HepG2 (cell line): ENCODE measurements at regions not wholly inside any gene's neighbourhood (a gene's known extent, or its start where the extent isn't known, plus 50 kb on each side); places are given as distances from the start of the nearest gene placed in this dataset.

Experiments
- CTCF ChIP-seq: sonication (generic); formaldehyde crosslinking; IDR thresholded peaks from 2 replicates; pipeline ENCODE4 v1.5.0; 2020; ENCODE audit warnings: mild to moderate bottlenecking, missing genetic modification reagents, moderate library complexity
- ETS1 ChIP-seq: sonication (generic); formaldehyde crosslinking; IDR thresholded peaks from 2 replicates; pipeline ENCODE4 v1.4.0; 2020; ENCODE audit warnings: missing genetic modification reagents
- FOXJ3 ChIP-seq: sonication (generic); formaldehyde crosslinking; IDR thresholded peaks from 2 replicates; pipeline ENCODE4 v1.4.0; 2020; ENCODE audit warnings: missing genetic modification reagents, mild to moderate bottlenecking, borderline replicate concordance
- POLR2A ChIP-seq, 2 experiments: IDR thresholded peaks; 2 replicates each; pipeline ENCODE4 v1.6.1; 2011; ENCODE audit warnings: low read depth in 2 of 2, low read length in 2 of 2, mild to moderate bottlenecking in 1 of 2, moderate library complexity in 1 of 2; ENCODE audit not compliant: insufficient read depth in 1 of 2
- SNRNP70 ChIP-seq: fragments of 200-400 bp; formaldehyde crosslinking; IDR thresholded peaks from 2 replicates; pipeline ENCODE4 v1.6.1; 2017; ENCODE audit warnings: mild to moderate bottlenecking, low read depth, low read length, moderate library complexity
- TF ChIP-seq, protein P1 (sequence below): sonication (generic); formaldehyde crosslinking; IDR thresholded peaks from 2 replicates; pipeline ENCODE4 v1.4.0; 2020; ENCODE audit warnings: missing genetic modification reagents

- no peak for TF ChIP-seq FOXJ3
- no peak for TF ChIP-seq POLR2A (IDR thresholded peaks at IDR 0.05; ENCODE audit: insufficient read depth in 1 of 2, low read depth in 2 of 2, low read length in 2 of 2)
- TF ChIP-seq CTCF (CRISPR knock-in tag), result no peak
- TF ChIP-seq, protein P1, sequence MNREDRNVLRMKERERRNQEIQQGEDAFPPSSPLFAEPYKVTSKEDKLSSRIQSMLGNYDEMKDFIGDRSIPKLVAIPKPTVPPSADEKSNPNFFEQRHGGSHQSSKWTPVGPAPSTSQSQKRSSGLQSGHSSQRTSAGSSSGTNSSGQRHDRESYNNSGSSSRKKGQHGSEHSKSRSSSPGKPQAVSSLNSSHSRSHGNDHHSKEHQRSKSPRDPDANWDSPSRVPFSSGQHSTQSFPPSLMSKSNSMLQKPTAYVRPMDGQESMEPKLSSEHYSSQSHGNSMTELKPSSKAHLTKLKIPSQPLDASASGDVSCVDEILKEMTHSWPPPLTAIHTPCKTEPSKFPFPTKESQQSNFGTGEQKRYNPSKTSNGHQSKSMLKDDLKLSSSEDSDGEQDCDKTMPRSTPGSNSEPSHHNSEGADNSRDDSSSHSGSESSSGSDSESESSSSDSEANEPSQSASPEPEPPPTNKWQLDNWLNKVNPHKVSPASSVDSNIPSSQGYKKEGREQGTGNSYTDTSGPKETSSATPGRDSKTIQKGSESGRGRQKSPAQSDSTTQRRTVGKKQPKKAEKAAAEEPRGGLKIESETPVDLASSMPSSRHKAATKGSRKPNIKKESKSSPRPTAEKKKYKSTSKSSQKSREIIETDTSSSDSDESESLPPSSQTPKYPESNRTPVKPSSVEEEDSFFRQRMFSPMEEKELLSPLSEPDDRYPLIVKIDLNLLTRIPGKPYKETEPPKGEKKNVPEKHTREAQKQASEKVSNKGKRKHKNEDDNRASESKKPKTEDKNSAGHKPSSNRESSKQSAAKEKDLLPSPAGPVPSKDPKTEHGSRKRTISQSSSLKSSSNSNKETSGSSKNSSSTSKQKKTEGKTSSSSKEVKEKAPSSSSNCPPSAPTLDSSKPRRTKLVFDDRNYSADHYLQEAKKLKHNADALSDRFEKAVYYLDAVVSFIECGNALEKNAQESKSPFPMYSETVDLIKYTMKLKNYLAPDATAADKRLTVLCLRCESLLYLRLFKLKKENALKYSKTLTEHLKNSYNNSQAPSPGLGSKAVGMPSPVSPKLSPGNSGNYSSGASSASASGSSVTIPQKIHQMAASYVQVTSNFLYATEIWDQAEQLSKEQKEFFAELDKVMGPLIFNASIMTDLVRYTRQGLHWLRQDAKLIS (CRISPR knock-in tag), result no peak
- TF ChIP-seq SNRNP70, result no peak
- no peak for TF ChIP-seq ETS1 (CRISPR knock-in tag)
Observed at GRCh38 chr4:186348433-186348832, 82.4 kb downstream of the F11 start.
